ENCODE measurements at regions not wholly inside any gene's neighbourhood (a gene's known extent, or its start where the extent isn't known, plus 50 kb on each side); places are given as distances from the start of the nearest gene placed in this dataset.

GRCh38 chr3:56900801-56901200, 99.1 kb upstream of the ARHGEF3 start:
- no peaks in the 10 kb centered on the region for H3K36me3 ChIP-seq (ENCODE audit: control insufficient read depth, insufficient read depth, low read length)
- H3K27me3 ChIP-seq (ENCODE audit: control insufficient read depth, insufficient read depth, low read length) = no peaks in the 10 kb centered on the region
- DNase-seq (ENCODE audit: low read depth) = no peak
- H3K4me3 ChIP-seq (ENCODE audit: low read depth, low read length) = no peak overlapping the region
- TF ChIP-seq CTCF (IDR thresholded peaks at IDR 0.05; ENCODE audit: insufficient read depth, low read length, poor library complexity, severe bottlenecking) = no peak

- no peaks in the 10 kb centered on the region for H3K36me3 ChIP-seq (ENCODE audit: control insufficient read depth, insufficient read depth, low read length)
- H3K27me3 ChIP-seq (ENCODE audit: control insufficient read depth, insufficient read depth, low read length) = no peaks in the 10 kb centered on the region
- DNase-seq (ENCODE audit: low read depth) = no peak
- no peak overlapping the region for H3K4me3 ChIP-seq (ENCODE audit: low read depth, low read length)
- no peak for TF ChIP-seq CTCF (IDR thresholded peaks at IDR 0.05; ENCODE audit: insufficient read depth, low read length, poor library complexity, severe bottlenecking)
Observed at GRCh38 chr3:56899851-56900250, 98.1 kb upstream of the ARHGEF3 start.

- Histone ChIP-seq H3K4me3 (ENCODE audit: low read depth, low read length) (no peak overlapping the region), H3K36me3 (ENCODE audit: control insufficient read depth, insufficient read depth, low read length) (no peaks in the 10 kb centered on the region), H3K27me3 (ENCODE audit: control insufficient read depth, insufficient read depth, low read length) (no peaks in the 10 kb centered on the region)
- no peak for TF ChIP-seq CTCF (IDR thresholded peaks at IDR 0.05; ENCODE audit: insufficient read depth, low read length, poor library complexity, severe bottlenecking)
- DNase-seq (ENCODE audit: low read depth) = no peak
Observed at GRCh38 chr3:56899078-56899477, 97.3 kb upstream of the ARHGEF3 start.

- H3K27me3 ChIP-seq (ENCODE audit: control insufficient read depth, insufficient read depth, low read length) = no peaks in the 10 kb centered on the region
- TF ChIP-seq CTCF (IDR thresholded peaks at IDR 0.05; ENCODE audit: insufficient read depth, low read length, poor library complexity, severe bottlenecking) = no peak
- no peaks in the 10 kb centered on the region for H3K36me3 ChIP-seq (ENCODE audit: control insufficient read depth, insufficient read depth, low read length)
- DNase-seq (ENCODE audit: low read depth) = no peak
- no peak overlapping the region for H3K4me3 ChIP-seq (ENCODE audit: low read depth, low read length)
Observed at GRCh38 chr3:56896357-56896756, 94.6 kb upstream of the ARHGEF3 start.

- no peak for TF ChIP-seq CTCF (IDR thresholded peaks at IDR 0.05; ENCODE audit: insufficient read depth, low read length, poor library complexity, severe bottlenecking)
- Histone ChIP-seq H3K36me3 (ENCODE audit: control insufficient read depth, insufficient read depth, low read length) (no peaks in the 10 kb centered on the region), H3K27me3 (ENCODE audit: control insufficient read depth, insufficient read depth, low read length) (no peaks in the 10 kb centered on the region), H3K4me3 (ENCODE audit: low read depth, low read length) (no peak overlapping the region)
- no peak for DNase-seq (ENCODE audit: low read depth)
Observed at GRCh38 chr3:56894881-56895431, 93.2 kb upstream of the ARHGEF3 start.

- Histone ChIP-seq H3K4me3 (ENCODE audit: low read depth, low read length) (no peak overlapping the region), H3K36me3 (ENCODE audit: control insufficient read depth, insufficient read depth, low read length) (no peaks in the 10 kb centered on the region), H3K27me3 (ENCODE audit: control insufficient read depth, insufficient read depth, low read length) (no peaks in the 10 kb centered on the region)
- no peak for DNase-seq (ENCODE audit: low read depth)
- TF ChIP-seq CTCF (IDR thresholded peaks at IDR 0.05; ENCODE audit: insufficient read depth, low read length, poor library complexity, severe bottlenecking) = no peak
Observed at GRCh38 chr3:56890448-56891091, 88.8 kb upstream of the ARHGEF3 start.

All from kidney epithelial cell (primary cell).